ENCODE measurements at regions not wholly inside any gene's neighbourhood (a gene's known extent, or its start where the extent isn't known, plus 50 kb on each side); places are given as distances from the start of the nearest gene placed in this dataset.
"Not testable (repeated sequence)": the region's sequence is repeated elsewhere in the genome, so short reads cannot be mapped to it uniquely, and the experiment has no call there.

- no peak for DNase-seq (ENCODE audit: low spot score)
Observed at GRCh38 chr7:13578294-13578693, 411.2 kb downstream of the ETV1 start.

DNA sequence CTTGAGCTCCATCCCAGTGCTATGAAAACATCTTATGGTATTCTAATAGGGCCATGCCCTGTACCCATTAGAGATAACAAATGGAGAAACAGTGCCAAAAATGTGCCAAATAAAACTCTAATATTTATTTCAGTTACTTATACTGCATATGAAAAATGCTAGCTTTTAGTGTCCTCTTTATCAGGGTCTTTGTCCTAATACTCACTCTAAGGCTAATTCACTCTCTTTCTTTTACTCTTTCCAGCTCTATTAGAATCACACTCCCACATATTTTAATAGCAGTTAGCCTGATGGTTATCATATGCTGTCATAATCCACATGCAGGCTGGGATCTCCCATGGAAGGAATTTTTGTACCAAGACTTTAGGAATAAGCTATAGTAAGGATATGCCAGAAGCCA, 408.4 kb downstream of the ETV1 start:
- DNase-seq (ENCODE audit: low spot score): no peak

- DNase-seq (ENCODE audit: low spot score): no peak
Observed at GRCh38 chr7:13593854-13594253, 395.6 kb downstream of the ETV1 start.

DNA sequence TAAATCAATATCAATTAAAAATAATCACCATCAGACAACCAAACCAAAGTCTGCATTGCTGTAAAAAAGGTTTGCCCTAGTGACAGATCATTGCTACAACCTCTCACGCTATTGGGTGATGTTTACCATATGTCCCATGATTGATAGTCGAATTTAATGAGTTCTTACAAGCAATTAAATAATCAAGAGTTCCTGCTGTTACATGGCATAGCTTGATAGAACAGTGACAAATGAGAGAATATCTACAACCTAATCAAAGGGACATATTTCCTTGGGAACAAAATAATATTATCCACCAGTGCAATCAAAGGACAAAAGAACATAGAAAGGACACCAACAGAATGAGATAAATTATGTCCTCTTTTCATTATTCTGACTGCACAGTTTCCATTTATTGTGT, 387.4 kb downstream of the ETV1 start:
- no peak for DNase-seq (ENCODE audit: low spot score)

- no peak for DNase-seq (ENCODE audit: low spot score)
Observed at GRCh38 chr7:13603016-13603415, 386.4 kb downstream of the ETV1 start.

GRCh38 chr7:13603661-13604060, 385.8 kb downstream of the ETV1 start:
- DNase-seq (ENCODE audit: low spot score): no peak

GRCh38 chr7:13604178-13604577, 385.3 kb downstream of the ETV1 start:
- no peak for DNase-seq (ENCODE audit: low spot score)

- DNase-seq (ENCODE audit: low spot score): no peak
Observed at GRCh38 chr7:13610372-13610771, 379.1 kb downstream of the ETV1 start.

GRCh38 chr7:13615679-13616078, 373.8 kb downstream of the ETV1 start:
- DNase-seq (ENCODE audit: low spot score): no peak

GRCh38 chr7:13627455-13627854, 362.0 kb downstream of the ETV1 start:
- DNase-seq (ENCODE audit: low spot score): no peak

DNA sequence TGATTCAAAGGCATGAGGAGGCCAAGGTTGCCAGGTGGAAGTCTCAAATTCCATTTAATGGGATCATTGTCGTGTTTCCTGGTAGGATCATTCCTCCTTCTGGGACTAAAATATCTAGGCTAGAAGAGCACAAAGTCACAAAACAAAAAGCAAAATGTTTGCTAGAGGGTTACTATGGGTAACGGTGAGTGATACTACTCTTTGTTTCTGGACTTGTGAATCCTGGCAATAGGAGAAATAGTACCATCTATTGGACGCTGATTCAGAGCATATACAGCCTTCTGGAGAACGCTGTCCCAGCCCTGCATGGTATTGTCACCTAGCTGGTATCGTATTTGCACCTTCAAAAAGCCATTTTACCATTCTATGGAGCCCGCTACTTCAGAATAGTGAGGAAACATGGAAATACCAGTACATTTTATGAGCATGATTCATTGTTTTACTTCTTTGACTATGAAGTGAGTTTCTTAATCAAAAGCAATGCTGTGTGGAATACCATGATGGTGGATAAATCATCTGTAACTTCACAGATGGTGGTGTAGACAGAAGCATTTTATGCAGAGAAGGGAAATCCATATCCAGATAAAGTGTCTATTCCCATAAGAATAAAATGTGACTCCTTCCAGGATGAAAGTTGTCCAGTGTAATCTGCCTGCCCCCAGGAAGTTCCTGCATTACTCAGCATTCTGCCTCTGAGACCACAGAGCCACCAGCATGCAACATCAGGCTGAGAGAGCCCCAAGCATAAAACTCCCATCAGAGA, 361.0 kb downstream of the ETV1 start:
- no peak for DNase-seq (ENCODE audit: low spot score)

- not testable (repeated sequence) for DNase-seq (ENCODE audit: low spot score)
Observed at GRCh38 chr7:13631207-13632049, 358.0 kb downstream of the ETV1 start.

- no peak for DNase-seq (ENCODE audit: low spot score)
Observed at GRCh38 chr7:13633857-13634256, 355.6 kb downstream of the ETV1 start.

DNA sequence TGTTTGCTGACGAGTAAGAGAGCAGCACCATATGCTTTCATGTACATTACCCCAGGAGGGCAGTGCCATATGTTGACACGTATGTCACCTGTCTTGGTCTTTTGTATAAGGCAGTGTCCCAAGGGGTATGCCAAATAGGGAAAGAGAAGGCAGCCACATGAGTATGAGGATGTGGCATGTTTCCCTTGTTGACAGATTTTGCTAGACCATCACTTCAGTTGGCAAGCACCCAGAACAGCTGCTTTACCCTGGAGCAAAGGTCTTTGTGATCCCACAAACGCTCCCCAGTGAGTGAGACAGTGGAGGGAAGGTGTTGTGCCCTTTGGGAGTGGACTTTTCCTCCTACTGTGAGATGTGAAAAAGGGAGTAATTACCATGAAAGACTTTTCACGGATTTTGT, 350.1 kb downstream of the ETV1 start:
- DNase-seq (ENCODE audit: low spot score): peak; percentile 34

- DNase-seq (ENCODE audit: low spot score): no peak
Observed at GRCh38 chr7:13641714-13642113, 347.8 kb downstream of the ETV1 start.

DNA sequence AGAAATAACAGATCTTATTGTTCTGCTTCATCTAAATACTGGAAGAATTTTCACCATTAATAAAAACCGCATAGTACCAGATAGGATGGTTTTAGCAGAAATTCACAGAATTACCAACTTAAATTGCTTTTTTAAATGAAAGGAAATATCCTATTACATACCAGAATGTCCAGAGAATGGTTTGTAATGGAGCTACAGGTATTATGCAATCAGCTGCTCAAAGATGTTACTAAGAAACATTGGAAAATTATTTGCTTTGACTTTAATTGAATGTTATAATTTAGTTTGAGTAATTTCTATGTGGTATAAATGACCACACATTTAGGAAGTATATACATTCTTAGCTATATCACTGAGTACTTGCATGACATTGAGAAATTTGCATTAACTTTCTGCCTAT, 338.3 kb downstream of the ETV1 start:
- no peak for DNase-seq (ENCODE audit: low spot score)

- DNase-seq (ENCODE audit: low spot score): no peak
Observed at GRCh38 chr7:13656330-13656729, 333.1 kb downstream of the ETV1 start.

- no peak for DNase-seq (ENCODE audit: low spot score)
Observed at GRCh38 chr7:13673290-13673689, 316.2 kb downstream of the ETV1 start.

GRCh38 chr7:13682626-13683025, 306.8 kb downstream of the ETV1 start:
- no peak for DNase-seq (ENCODE audit: low spot score)

GRCh38 chr7:13687500-13687899, 302.0 kb downstream of the ETV1 start:
- DNase-seq (ENCODE audit: low spot score): no peak

DNA sequence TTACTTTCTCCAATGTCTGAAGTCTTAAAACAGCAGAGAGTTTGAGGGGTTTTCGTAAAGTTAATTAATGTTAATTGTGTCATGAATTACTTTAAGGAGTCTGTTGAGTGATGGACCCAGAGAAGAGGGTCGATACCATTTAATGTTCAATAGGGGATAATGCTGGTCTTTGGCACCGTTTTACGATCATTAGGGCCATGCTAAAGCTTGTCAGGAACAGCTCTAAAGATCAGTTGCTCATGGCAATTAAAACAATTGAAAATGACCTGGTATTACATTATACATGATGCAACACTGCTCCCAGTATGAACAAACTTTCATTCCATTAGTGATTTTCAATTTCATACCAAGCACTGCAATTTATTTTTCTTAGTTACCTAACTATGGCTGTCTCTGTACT, 296.9 kb downstream of the ETV1 start:
- no peak for DNase-seq (ENCODE audit: low spot score)

GRCh38 chr7:13702251-13702650, 287.2 kb downstream of the ETV1 start:
- DNase-seq (ENCODE audit: low spot score): no peak

DNA sequence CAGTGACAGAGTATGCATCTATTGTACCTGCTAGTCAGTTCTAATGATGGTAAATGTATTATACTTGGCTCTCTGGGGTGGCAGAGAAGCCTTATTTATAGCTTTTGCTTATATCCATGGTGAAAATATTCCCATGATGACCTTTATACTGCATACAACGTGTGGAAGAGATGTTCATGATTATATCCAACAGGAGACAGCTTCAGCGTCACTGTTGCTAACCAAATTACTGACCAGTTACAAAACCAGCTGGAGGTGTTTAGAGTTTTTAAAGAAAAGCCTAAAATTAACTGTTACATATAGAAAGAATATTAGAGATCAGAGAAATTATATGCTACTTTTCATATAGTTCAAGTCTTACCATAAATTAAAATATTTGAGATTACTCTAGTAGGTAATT, 280.8 kb downstream of the ETV1 start:
- no peak for DNase-seq (ENCODE audit: low spot score)

- DNase-seq (ENCODE audit: low spot score): no peak
Observed at GRCh38 chr7:13713092-13713491, 276.4 kb downstream of the ETV1 start.
